ENCODE measurements at regions not wholly inside any gene's neighbourhood (a gene's known extent, or its start where the extent isn't known, plus 50 kb on each side); places are given as distances from the start of the nearest gene placed in this dataset.

- no peak for DNase-seq (ENCODE audit: low read depth)
- in situ Hi-C loops (cut with HindIII; ENCODE audit: low sequenced_read_pairs), result no loop called here
- H3K4me3 ChIP-seq (ENCODE audit: low read depth, low read length), result no peak overlapping the region
- TF ChIP-seq CTCF (IDR thresholded peaks at IDR 0.05; ENCODE audit: low read depth, low read length, missing control alignments), result no peak
These were observed 331.4 kb downstream of the CCSER2 start for GRCh38 chr10:84659497-84660439.

- no peak for TF ChIP-seq CTCF (IDR thresholded peaks at IDR 0.05; ENCODE audit: low read depth, low read length, missing control alignments)
- no peak for DNase-seq (ENCODE audit: low read depth)
- H3K4me3 ChIP-seq (ENCODE audit: low read depth, low read length), result no peak overlapping the region
- in situ Hi-C loops (cut with HindIII; ENCODE audit: low sequenced_read_pairs), result no loop called here
These were observed 332.2 kb downstream of the CCSER2 start for GRCh38 chr10:84660450-84661159.

GRCh38 chr10:84665211-84665610, 336.8 kb downstream of the CCSER2 start:
- no peak for DNase-seq (ENCODE audit: low read depth)
- TF ChIP-seq CTCF (IDR thresholded peaks at IDR 0.05; ENCODE audit: low read depth, low read length, missing control alignments), result no peak
- in situ Hi-C loops (cut with HindIII; ENCODE audit: low sequenced_read_pairs), result no loop called here
- H3K4me3 ChIP-seq (ENCODE audit: low read depth, low read length), result no peak overlapping the region

- no peak overlapping the region for H3K4me3 ChIP-seq (ENCODE audit: low read depth, low read length)
- in situ Hi-C loops (cut with HindIII; ENCODE audit: low sequenced_read_pairs), result no loop called here
- no peak for TF ChIP-seq CTCF (IDR thresholded peaks at IDR 0.05; ENCODE audit: low read depth, low read length, missing control alignments)
- DNase-seq (ENCODE audit: low read depth), result no peak
These were observed 337.6 kb downstream of the CCSER2 start for GRCh38 chr10:84665883-84666463.

- no peak for DNase-seq (ENCODE audit: low read depth)
- no peak for TF ChIP-seq CTCF (IDR thresholded peaks at IDR 0.05; ENCODE audit: low read depth, low read length, missing control alignments)
- H3K4me3 ChIP-seq (ENCODE audit: low read depth, low read length), result no peak overlapping the region
- in situ Hi-C loops (cut with HindIII; ENCODE audit: low sequenced_read_pairs), result no loop called here
These were observed 339.9 kb downstream of the CCSER2 start for GRCh38 chr10:84668186-84668763.

GRCh38 chr10:84675060-84675459, 346.7 kb downstream of the CCSER2 start:
- no peak overlapping the region for H3K4me3 ChIP-seq (ENCODE audit: low read depth, low read length)
- no peak for TF ChIP-seq CTCF (IDR thresholded peaks at IDR 0.05; ENCODE audit: low read depth, low read length, missing control alignments)
- DNase-seq (ENCODE audit: low read depth), result no peak
- in situ Hi-C loops (cut with HindIII; ENCODE audit: low sequenced_read_pairs), result no loop called here

Data from astrocyte of the cerebellum (primary cell).